ENCODE measurements at regions not wholly inside any gene's neighbourhood (a gene's known extent, or its start where the extent isn't known, plus 50 kb on each side); places are given as distances from the start of the nearest gene placed in this dataset.

DNA sequence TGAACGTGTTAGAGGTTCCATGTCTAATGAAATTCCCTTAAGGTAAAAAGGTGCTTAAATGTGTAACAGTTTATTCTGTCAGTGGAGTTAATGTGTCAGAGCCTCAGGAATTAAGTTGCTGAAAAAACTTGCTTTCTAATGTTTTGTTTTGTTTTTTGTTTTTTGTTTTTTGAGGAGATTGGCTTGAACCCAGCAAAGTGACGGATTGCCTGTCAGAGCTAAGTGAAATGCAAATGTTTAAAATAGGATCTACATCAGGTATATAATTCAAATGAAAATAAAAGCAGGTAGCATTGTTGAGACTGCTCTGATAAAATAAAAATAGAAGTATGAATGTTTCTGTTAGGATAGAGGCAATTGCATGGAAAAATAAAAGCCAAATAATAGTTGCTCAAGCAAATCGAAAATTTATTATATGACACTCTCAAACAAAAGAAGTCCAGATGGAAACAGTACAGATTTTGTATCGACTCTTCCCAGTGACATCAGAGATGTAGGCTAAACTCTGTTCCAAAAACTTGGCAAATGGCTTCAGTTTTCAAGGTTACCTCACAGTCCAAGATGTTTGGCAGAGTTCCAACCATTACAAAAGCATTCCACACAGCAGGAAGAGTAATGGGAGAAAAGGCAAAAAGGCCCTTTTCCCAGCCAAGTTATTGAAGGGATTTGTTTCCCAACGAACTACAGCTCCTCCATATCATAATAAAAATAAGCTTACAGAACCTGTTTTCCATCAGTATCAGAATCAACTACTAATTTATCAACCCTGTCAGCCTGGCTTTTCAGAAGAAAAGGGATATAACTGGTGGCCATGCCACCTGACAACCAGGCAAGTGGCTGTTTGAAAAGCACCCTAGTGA lies 291.0 kb downstream of the TBL1XR1 start:
- intact Hi-C loops (cut with micrococcal nuclease; ENCODE audit: unreplicated experiment): no loop called here
- no TSS peak for BruUV-seq (replicated peaks)
- TF ChIP-seq, protein P1, sequence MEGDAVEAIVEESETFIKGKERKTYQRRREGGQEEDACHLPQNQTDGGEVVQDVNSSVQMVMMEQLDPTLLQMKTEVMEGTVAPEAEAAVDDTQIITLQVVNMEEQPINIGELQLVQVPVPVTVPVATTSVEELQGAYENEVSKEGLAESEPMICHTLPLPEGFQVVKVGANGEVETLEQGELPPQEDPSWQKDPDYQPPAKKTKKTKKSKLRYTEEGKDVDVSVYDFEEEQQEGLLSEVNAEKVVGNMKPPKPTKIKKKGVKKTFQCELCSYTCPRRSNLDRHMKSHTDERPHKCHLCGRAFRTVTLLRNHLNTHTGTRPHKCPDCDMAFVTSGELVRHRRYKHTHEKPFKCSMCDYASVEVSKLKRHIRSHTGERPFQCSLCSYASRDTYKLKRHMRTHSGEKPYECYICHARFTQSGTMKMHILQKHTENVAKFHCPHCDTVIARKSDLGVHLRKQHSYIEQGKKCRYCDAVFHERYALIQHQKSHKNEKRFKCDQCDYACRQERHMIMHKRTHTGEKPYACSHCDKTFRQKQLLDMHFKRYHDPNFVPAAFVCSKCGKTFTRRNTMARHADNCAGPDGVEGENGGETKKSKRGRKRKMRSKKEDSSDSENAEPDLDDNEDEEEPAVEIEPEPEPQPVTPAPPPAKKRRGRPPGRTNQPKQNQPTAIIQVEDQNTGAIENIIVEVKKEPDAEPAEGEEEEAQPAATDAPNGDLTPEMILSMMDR (conservative IDR thresholded peaks at IDR 0.05; ENCODE audit: low read depth, low read length): no peak
- no peak for TF ChIP-seq EZH2 (IDR thresholded peaks at IDR 0.05; ENCODE audit: borderline replicate concordance, low read depth, low read length, poor library complexity, severe bottlenecking)
- Histone ChIP-seq H3K36me3 (ENCODE audit: insufficient read depth, low read length, poor library complexity, severe bottlenecking) (no peaks in the 10 kb centered on the region), H3K27ac (ENCODE audit: low read depth, low read length, poor library complexity, severe bottlenecking) (no peak overlapping the region), H3K4me3 (ENCODE audit: low read depth, low read length, poor library complexity, severe bottlenecking) (no peak overlapping the region), H3K9me3 (ENCODE audit: low read depth, low read length, poor library complexity, severe bottlenecking) (no peaks in the 10 kb centered on the region), H3K4me1 (ENCODE audit: insufficient read depth, low read length, poor library complexity, severe bottlenecking) (peaks cover 10% of the 10 kb centered on the region), H3K27me3 (replicated peaks; ENCODE audit: insufficient read depth, low read depth, low read length, poor library complexity) (no peaks in the 10 kb centered on the region)
- peak; percentile 67 for DNase-seq (ENCODE audit: low spot score)
- CTCF ChIA-PET: interaction anchor here (1.5 kb wide), 1 partner anchor 33 kb away, joined by 4 read pairs; no protein-coding TSS in a partner anchor
- POLR2A ChIA-PET (ENCODE audit: low non-redundant PET): no interaction called here

DNA sequence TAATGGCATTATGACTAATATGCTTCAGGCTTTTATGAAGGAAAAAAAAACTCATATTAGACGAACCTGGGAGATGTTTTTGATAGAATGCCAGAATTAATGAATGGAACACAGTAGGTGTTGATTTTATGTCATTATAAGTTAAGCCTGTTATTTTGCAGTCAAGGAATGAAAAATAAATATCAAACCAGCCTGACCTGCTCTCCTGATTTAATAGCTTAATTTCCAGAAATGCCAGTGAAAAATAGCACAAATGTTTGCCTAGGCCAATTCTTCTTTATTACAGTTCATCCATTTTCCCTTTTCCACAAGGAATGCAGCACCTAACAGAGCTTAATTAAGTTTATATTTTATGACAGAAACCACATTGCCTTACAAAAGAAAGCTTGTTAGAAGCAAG lies 292.0 kb downstream of the TBL1XR1 start:
- BruUV-seq (replicated peaks): no TSS peak
- Histone ChIP-seq H3K4me1 (ENCODE audit: insufficient read depth, low read length, poor library complexity, severe bottlenecking) (peaks cover 10% of the 10 kb centered on the region), H3K9me3 (ENCODE audit: low read depth, low read length, poor library complexity, severe bottlenecking) (no peaks in the 10 kb centered on the region), H3K27ac (ENCODE audit: low read depth, low read length, poor library complexity, severe bottlenecking) (no peak overlapping the region), H3K36me3 (ENCODE audit: insufficient read depth, low read length, poor library complexity, severe bottlenecking) (no peaks in the 10 kb centered on the region), H3K4me3 (ENCODE audit: low read depth, low read length, poor library complexity, severe bottlenecking) (no peak overlapping the region), H3K27me3 (replicated peaks; ENCODE audit: insufficient read depth, low read depth, low read length, poor library complexity) (no peaks in the 10 kb centered on the region)
- DNase-seq (ENCODE audit: low spot score): no peak
- no peak for TF ChIP-seq EZH2 (IDR thresholded peaks at IDR 0.05; ENCODE audit: borderline replicate concordance, low read depth, low read length, poor library complexity, severe bottlenecking)
- TF ChIP-seq, protein P1 (conservative IDR thresholded peaks at IDR 0.05; ENCODE audit: low read depth, low read length): no peak
- ChIA-PET CTCF (interaction anchor here (1.5 kb wide), 1 partner anchor 33 kb away, joined by 4 read pairs; no protein-coding TSS in a partner anchor), POLR2A (ENCODE audit: low non-redundant PET) (no interaction called here)
- intact Hi-C loops (cut with micrococcal nuclease; ENCODE audit: unreplicated experiment): no loop called here

DNA sequence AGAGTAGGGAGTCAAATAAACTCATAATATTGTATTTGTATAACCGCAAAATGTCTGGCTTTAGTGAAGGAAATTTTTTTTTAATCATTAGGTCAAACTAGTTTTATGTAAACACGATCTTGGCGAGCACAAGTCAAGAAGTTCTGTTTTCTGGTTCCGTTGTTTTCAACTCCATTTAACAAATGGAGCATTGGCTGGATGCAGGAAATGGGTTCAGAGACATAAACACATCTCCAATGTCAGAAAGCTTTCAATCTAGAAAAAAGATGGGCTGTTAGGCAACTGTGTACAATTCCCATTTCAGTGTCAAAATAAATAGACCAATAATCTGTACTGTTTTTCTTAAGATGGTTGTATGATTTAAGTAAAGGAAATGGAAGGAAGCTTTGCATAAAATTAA lies 292.8 kb downstream of the TBL1XR1 start:
- POLR2A ChIA-PET (ENCODE audit: low non-redundant PET): no interaction called here

More for the DNA sequence above, 292.8 kb downstream of the TBL1XR1 start:
- no TSS peak for BruUV-seq (replicated peaks)
- Histone ChIP-seq H3K27ac (ENCODE audit: low read depth, low read length, poor library complexity, severe bottlenecking) (no peak overlapping the region), H3K4me3 (ENCODE audit: low read depth, low read length, poor library complexity, severe bottlenecking) (no peak overlapping the region), H3K36me3 (ENCODE audit: insufficient read depth, low read length, poor library complexity, severe bottlenecking) (no peaks in the 10 kb centered on the region), H3K4me1 (ENCODE audit: insufficient read depth, low read length, poor library complexity, severe bottlenecking) (peaks cover 10% of the 10 kb centered on the region), H3K9me3 (ENCODE audit: low read depth, low read length, poor library complexity, severe bottlenecking) (no peaks in the 10 kb centered on the region), H3K27me3 (replicated peaks; ENCODE audit: insufficient read depth, low read depth, low read length, poor library complexity) (no peaks in the 10 kb centered on the region)
- DNase-seq (ENCODE audit: low spot score): no peak
- TF ChIP-seq, protein P1 (conservative IDR thresholded peaks at IDR 0.05; ENCODE audit: low read depth, low read length): no peak
- no peak for TF ChIP-seq EZH2 (IDR thresholded peaks at IDR 0.05; ENCODE audit: borderline replicate concordance, low read depth, low read length, poor library complexity, severe bottlenecking)
- CTCF ChIA-PET: interaction anchor here (1.5 kb wide), 1 partner anchor 32 kb away, joined by 4 read pairs; no protein-coding TSS in a partner anchor
- intact Hi-C loops (cut with micrococcal nuclease; ENCODE audit: unreplicated experiment): no loop called here
